Esophagus squamous epithelium (tissue), 4 donors: ENCODE measurements at regions not wholly inside any gene's neighbourhood (a gene's known extent, or its start where the extent isn't known, plus 50 kb on each side); places are given as distances from the start of the nearest gene placed in this dataset.

ENCODE experiments used
- CTCF ChIP-seq, 6 experiments: fragments of 450-650 bp in 4 of 6; fragments of 200-600 bp in 2 of 6; sonication (generic) in 2 of 6; IDR thresholded peaks; one replicate each; pipeline ENCODE4 v1.5.1; 2016 to 2019; ENCODE audit warnings: antibody characterized with exemption in 6 of 6, mild to moderate bottlenecking in 4 of 6, moderate library complexity in 4 of 6
- POLR2A ChIP-seq, 4 donors: fragments of 450-650 bp; IDR thresholded peaks; one replicate each; pipeline ENCODE4 v1.6.1; 2017; ENCODE audit warnings: antibody characterized with exemption in 4 of 4, mild to moderate bottlenecking in 4 of 4, moderate library complexity in 3 of 4

- TF ChIP-seq CTCF (IDR thresholded peaks at IDR 0.05), result no peak
- TF ChIP-seq POLR2A (IDR thresholded peaks at IDR 0.05), result no peak
Measured at GRCh38 chr18:73563345-73563744, 584.3 kb downstream of the FBXO15 start.
